HEK293 (cell line): ENCODE measurements at regions not wholly inside any gene's neighbourhood (a gene's known extent, or its start where the extent isn't known, plus 50 kb on each side); places are given as distances from the start of the nearest gene placed in this dataset.

ENCODE experiments used
- CTCF ChIA-PET: fragments of 350-600 bp; formaldehyde crosslinking; extraction: SDS; loops from one replicate; lab custom pipeline; 2021; ENCODE audit warnings: antibody characterized with exemption; lab: Yijun Ruan, JAX
- POLR2A ChIA-PET: fragments of 300-600 bp; formaldehyde crosslinking; extraction: SDS; loops from one replicate; lab custom pipeline; 2020; ENCODE audit warnings: antibody characterized with exemption, inconsistent platforms; lab: Yijun Ruan, JAX
- H3K27ac ChIP-seq: fragments of 200-500 bp; sonication (Bioruptor generic); 2 replicates; pipeline ENCODE4 v1.5.1; 2014; ENCODE audit warnings: low read depth, low read length, control low read depth, inconsistent platforms; ENCODE audit errors: extremely low read depth
- H3K36me3 ChIP-seq, 2 experiments: fragments of 200-500 bp in 1 of 2; sonication (Bioruptor generic) in 1 of 2; 1 replicate in 1 of 2; 2 replicates in 1 of 2; pipeline ENCODE4 v1.5.1; 2014 to 2017; ENCODE audit warnings: inconsistent platforms in 2 of 2, low read length in 2 of 2; ENCODE audit not compliant: control insufficient read depth in 2 of 2, insufficient read depth in 1 of 2
- H3K4me1 ChIP-seq: fragments of 200-500 bp; sonication (Bioruptor generic); 2 replicates; pipeline ENCODE4 v1.5.1; 2014; ENCODE audit warnings: mild to moderate bottlenecking, low read length, inconsistent platforms; ENCODE audit not compliant: control insufficient read depth, insufficient read depth
- H3K4me3 ChIP-seq: 2 replicates; pipeline ENCODE4 v1.5.1; 2011; ENCODE audit warnings: low read depth, mild to moderate bottlenecking, control low read depth, low read length, moderate library complexity
- H3K9me3 ChIP-seq: fragments of 200-500 bp; sonication (Bioruptor generic); 2 replicates; pipeline ENCODE4 v1.5.1; 2014; ENCODE audit warnings: low read depth, low read length, inconsistent platforms; ENCODE audit not compliant: control insufficient read depth, insufficient read depth
- BCL6B ChIP-seq: fragments of 450-650 bp; formaldehyde crosslinking; IDR thresholded peaks from 2 replicates; pipeline ENCODE4 v1.5.1; 2017; ENCODE audit warnings: missing biosample characterization, missing genetic modification characterization
- PRDM1 ChIP-seq: fragments of 450-650 bp; formaldehyde crosslinking; IDR thresholded peaks from 2 replicates; pipeline ENCODE4; 2016; ENCODE audit warnings: missing biosample characterization, missing genetic modification characterization
- SP7 ChIP-seq: fragments of 450-650 bp; formaldehyde crosslinking; IDR thresholded peaks from 2 replicates; pipeline ENCODE4 v1.5.1; 2016; ENCODE audit warnings: missing biosample characterization, missing genetic modification characterization
- YY1 ChIP-seq: fragments of 450-650 bp; formaldehyde crosslinking; IDR thresholded peaks from 2 replicates; pipeline ENCODE4 v1.5.1; 2018; ENCODE audit warnings: missing biosample characterization, missing genetic modification characterization
- ZBTB21 ChIP-seq: fragments of 450-650 bp; formaldehyde crosslinking; IDR thresholded peaks from 2 replicates; pipeline ENCODE4 v1.5.1; 2017; ENCODE audit warnings: missing biosample characterization, missing genetic modification characterization
- ZNF146 ChIP-seq: fragments of 450-650 bp; formaldehyde crosslinking; IDR thresholded peaks from 2 replicates; pipeline ENCODE4 v1.5.1; 2016; ENCODE audit warnings: missing biosample characterization, missing genetic modification characterization
- ZNF2 ChIP-seq: fragments of 450-650 bp; formaldehyde crosslinking; IDR thresholded peaks from 2 replicates; pipeline ENCODE4 v1.5.1; 2016; ENCODE audit warnings: missing biosample characterization, missing genetic modification characterization
- ZNF211 ChIP-seq: fragments of 450-650 bp; formaldehyde crosslinking; IDR thresholded peaks from 2 replicates; pipeline ENCODE4 v1.5.1; 2016; ENCODE audit warnings: low read depth, missing biosample characterization, missing genetic modification characterization
- ZNF223 ChIP-seq: fragments of 450-650 bp; formaldehyde crosslinking; IDR thresholded peaks from 2 replicates; pipeline ENCODE4 v1.5.1; 2016; ENCODE audit warnings: missing biosample characterization, missing genetic modification characterization
- ZNF362 ChIP-seq: fragments of 450-650 bp; formaldehyde crosslinking; IDR thresholded peaks from 2 replicates; pipeline ENCODE4 v1.5.1; 2016; ENCODE audit warnings: missing biosample characterization, missing genetic modification characterization
- ZNF416 ChIP-seq: fragments of 450-650 bp; formaldehyde crosslinking; IDR thresholded peaks from 2 replicates; pipeline ENCODE4 v1.5.1; 2016; ENCODE audit warnings: missing biosample characterization, missing genetic modification characterization
- ZNF473 ChIP-seq: fragments of 450-650 bp; formaldehyde crosslinking; IDR thresholded peaks from 2 replicates; pipeline ENCODE4 v1.5.1; 2017; ENCODE audit warnings: missing biosample characterization, missing genetic modification characterization
- ZNF621 ChIP-seq: fragments of 450-650 bp; formaldehyde crosslinking; IDR thresholded peaks from 2 replicates; pipeline ENCODE4 v1.5.1; 2017; ENCODE audit warnings: missing biosample characterization, missing genetic modification characterization
- ZNF629 ChIP-seq: fragments of 450-650 bp; formaldehyde crosslinking; IDR thresholded peaks from 2 replicates; pipeline ENCODE4 v1.5.1; 2017; ENCODE audit warnings: missing biosample characterization, missing genetic modification characterization
- ZNF707 ChIP-seq: fragments of 450-650 bp; formaldehyde crosslinking; IDR thresholded peaks from 2 replicates; pipeline ENCODE4 v1.5.1; 2016; ENCODE audit warnings: missing biosample characterization, missing genetic modification characterization
- ZNF768 ChIP-seq: fragments of 450-650 bp; formaldehyde crosslinking; IDR thresholded peaks from 2 replicates; pipeline ENCODE4 v1.5.1; 2018; ENCODE audit warnings: missing biosample characterization, mild to moderate bottlenecking, missing genetic modification characterization
- ZSCAN23 ChIP-seq: fragments of 450-650 bp; formaldehyde crosslinking; IDR thresholded peaks from 2 replicates; pipeline ENCODE4 v1.5.1; 2016; ENCODE audit warnings: missing biosample characterization, missing genetic modification characterization
- TF ChIP-seq, protein P1 (sequence below): fragments of 450-650 bp; formaldehyde crosslinking; IDR thresholded peaks from 2 replicates; pipeline ENCODE4 v1.5.1; 2016; ENCODE audit warnings: missing biosample characterization, missing genetic modification characterization

GRCh38 chr16:77009453-77009852 is 181.5 kb upstream of the MON1B start (continued):
- TF ChIP-seq ZNF629 (no peak), ZNF707 (tag by site-specific recombination) (no peak), ZNF2 (tag by site-specific recombination) (no peak), SP7 (tag by site-specific recombination) (no peak), ZNF416 (no peak), ZSCAN23 (tag by site-specific recombination) (no peak), ZNF362 (no peak), BCL6B (tag by site-specific recombination) (no peak), ZNF768 (tag by site-specific recombination) (no peak), ZNF223 (tag by site-specific recombination) (no peak)
- TF ChIP-seq, protein P1, sequence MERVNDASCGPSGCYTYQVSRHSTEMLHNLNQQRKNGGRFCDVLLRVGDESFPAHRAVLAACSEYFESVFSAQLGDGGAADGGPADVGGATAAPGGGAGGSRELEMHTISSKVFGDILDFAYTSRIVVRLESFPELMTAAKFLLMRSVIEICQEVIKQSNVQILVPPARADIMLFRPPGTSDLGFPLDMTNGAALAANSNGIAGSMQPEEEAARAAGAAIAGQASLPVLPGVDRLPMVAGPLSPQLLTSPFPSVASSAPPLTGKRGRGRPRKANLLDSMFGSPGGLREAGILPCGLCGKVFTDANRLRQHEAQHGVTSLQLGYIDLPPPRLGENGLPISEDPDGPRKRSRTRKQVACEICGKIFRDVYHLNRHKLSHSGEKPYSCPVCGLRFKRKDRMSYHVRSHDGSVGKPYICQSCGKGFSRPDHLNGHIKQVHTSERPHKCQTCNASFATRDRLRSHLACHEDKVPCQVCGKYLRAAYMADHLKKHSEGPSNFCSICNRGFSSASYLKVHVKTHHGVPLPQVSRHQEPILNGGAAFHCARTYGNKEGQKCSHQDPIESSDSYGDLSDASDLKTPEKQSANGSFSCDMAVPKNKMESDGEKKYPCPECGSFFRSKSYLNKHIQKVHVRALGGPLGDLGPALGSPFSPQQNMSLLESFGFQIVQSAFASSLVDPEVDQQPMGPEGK (tag by site-specific recombination), result no peak

DNA sequence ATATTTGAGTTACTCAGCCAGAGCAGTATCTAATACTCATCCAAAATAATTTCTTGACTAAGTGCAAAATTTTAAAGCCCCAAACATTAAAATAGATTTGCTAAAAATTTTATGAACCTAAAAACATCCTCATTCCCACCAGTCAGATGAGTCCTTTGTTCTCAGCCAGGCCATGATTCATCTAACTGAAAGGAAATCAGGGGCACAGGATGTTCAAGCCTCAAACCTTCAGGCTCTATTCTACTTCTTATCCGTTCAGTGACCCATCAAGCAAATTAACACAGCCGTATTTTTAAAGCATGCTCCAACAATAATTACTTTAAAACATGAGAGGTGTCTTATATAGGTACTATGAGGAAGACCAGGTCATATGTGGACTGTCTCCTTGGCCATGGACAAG is 176.5 kb upstream of the MON1B start:
- TF ChIP-seq YY1, result no peak
- no peak for TF ChIP-seq ZNF473 (tag by site-specific recombination)
- no peak for TF ChIP-seq ZNF146 (tag by site-specific recombination)
- no peaks in the 10 kb centered on the region for H3K9me3 ChIP-seq
- no peaks in the 10 kb centered on the region for H3K4me1 ChIP-seq
- CTCF ChIA-PET, result no interaction called here
- no peak overlapping the region for H3K27ac ChIP-seq
- POLR2A ChIA-PET, result no interaction called here
- H3K4me3 ChIP-seq, result no peak overlapping the region
- no peaks in the 10 kb centered on the region for H3K36me3 ChIP-seq

- H3K4me3 ChIP-seq, result no peak overlapping the region
- no peak for TF ChIP-seq ZNF621 (tag by site-specific recombination)
- TF ChIP-seq, protein P1 (tag by site-specific recombination), result no peak
- no peak for TF ChIP-seq ZNF211 (tag by site-specific recombination)
- TF ChIP-seq PRDM1 (tag by site-specific recombination), result no peak
- no peak for TF ChIP-seq ZBTB21 (tag by site-specific recombination)
- H3K4me1 ChIP-seq, result no peaks in the 10 kb centered on the region
- H3K36me3 ChIP-seq, result no peaks in the 10 kb centered on the region
- ChIA-PET CTCF (no interaction called here), POLR2A (no interaction called here)
- no peak overlapping the region for H3K27ac ChIP-seq
- no peaks in the 10 kb centered on the region for H3K9me3 ChIP-seq
These were observed 160.4 kb upstream of the MON1B start for GRCh38 chr16:77030600-77030999.
